ENCODE measurements at regions not wholly inside any gene's neighbourhood (a gene's known extent, or its start where the extent isn't known, plus 50 kb on each side); places are given as distances from the start of the nearest gene placed in this dataset.

DNA sequence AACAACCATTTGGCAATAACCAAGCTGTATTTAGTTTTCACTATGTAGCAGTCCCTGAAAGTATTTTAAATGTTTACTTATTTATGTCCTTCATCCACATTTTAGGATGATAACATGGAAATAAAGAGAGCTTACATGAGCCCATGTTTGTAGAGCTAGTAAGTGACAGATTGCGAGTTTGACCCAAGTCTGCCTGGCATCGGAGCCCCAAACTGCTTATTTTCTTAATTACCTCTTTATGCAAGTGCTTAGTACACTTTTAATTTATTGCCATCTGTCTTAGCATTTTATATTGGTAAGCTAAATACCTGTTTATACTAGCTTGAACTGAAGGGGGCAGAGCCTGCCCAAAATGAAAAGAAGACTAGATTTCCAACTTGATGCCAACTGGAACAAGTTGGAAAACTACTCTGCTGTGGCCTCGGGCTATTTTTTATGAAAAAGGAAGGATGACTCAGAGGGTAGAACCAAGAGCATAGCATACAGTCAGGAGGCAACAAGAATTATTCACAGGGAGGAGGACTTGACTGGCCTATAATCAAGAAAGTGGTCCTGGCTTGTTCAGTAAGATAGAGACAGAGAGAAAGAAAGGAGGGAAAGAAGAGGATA is 150.2 kb downstream of the NDFIP2 start:
- TF ChIP-seq, protein P1, sequence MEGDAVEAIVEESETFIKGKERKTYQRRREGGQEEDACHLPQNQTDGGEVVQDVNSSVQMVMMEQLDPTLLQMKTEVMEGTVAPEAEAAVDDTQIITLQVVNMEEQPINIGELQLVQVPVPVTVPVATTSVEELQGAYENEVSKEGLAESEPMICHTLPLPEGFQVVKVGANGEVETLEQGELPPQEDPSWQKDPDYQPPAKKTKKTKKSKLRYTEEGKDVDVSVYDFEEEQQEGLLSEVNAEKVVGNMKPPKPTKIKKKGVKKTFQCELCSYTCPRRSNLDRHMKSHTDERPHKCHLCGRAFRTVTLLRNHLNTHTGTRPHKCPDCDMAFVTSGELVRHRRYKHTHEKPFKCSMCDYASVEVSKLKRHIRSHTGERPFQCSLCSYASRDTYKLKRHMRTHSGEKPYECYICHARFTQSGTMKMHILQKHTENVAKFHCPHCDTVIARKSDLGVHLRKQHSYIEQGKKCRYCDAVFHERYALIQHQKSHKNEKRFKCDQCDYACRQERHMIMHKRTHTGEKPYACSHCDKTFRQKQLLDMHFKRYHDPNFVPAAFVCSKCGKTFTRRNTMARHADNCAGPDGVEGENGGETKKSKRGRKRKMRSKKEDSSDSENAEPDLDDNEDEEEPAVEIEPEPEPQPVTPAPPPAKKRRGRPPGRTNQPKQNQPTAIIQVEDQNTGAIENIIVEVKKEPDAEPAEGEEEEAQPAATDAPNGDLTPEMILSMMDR (IDR thresholded peaks at IDR 0.05), result peak in 10 of 12 donors; percentile 24 to 54 (median 38)
- no peak for TF ChIP-seq POLR2A (IDR thresholded peaks at IDR 0.05)

Data from heart left ventricle (tissue), 13 donors.